ENCODE measurements at regions not wholly inside any gene's neighbourhood (a gene's known extent, or its start where the extent isn't known, plus 50 kb on each side); places are given as distances from the start of the nearest gene placed in this dataset.
A peak's percentile ranks its signal among the peaks of the same experiment; 100 is the strongest.

DNA sequence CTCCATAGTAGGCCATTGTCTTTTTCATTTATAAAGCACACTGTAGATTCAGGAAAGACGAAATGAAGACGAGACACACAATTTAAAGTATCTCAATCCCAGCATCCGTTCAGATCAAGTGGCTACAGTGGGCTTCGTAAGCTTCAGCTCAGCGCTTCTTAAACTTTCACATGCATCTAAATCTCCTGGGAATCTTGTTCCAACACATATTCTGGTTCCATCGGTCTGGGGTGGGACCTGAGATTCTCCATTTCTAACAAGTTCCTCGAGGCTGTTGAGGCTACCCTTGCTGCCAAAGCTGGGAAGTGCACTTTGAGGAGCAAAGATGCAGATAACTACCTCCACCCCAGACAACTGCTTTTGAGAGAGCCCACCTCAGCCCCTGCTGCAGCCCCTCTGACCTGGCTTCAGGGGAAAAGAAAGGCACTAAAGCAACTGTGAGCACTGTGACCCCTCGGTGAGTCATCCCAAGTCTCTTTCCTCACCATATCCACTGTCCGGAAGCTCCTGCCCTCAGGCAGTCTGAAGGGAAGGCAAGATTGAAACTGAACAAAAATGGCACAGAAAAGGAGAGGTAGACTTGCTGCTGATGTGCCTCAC is 201.1 kb upstream of the FBXO11 start:
- DNase-seq (ENCODE audit: low spot score), result peak; percentile 60

DNA sequence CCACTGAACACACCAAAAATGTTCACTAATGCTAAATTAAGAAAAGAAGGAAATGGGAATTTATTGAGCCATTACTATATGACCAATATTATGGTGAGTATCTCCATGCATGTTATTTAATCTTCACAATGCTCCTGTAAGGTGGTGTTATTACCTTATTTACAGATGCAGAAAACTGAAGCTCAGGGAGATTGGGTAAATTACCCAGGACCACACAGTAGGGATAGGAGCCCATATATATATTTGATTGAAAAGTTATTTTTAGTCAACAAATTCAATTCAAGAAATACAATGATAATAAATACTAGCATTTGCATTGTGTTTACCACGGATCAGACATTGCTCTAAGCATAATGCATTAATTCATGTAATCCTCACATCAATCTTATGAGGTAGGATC is 202.2 kb upstream of the FBXO11 start:
- DNase-seq (ENCODE audit: low spot score), result no peak

DNA sequence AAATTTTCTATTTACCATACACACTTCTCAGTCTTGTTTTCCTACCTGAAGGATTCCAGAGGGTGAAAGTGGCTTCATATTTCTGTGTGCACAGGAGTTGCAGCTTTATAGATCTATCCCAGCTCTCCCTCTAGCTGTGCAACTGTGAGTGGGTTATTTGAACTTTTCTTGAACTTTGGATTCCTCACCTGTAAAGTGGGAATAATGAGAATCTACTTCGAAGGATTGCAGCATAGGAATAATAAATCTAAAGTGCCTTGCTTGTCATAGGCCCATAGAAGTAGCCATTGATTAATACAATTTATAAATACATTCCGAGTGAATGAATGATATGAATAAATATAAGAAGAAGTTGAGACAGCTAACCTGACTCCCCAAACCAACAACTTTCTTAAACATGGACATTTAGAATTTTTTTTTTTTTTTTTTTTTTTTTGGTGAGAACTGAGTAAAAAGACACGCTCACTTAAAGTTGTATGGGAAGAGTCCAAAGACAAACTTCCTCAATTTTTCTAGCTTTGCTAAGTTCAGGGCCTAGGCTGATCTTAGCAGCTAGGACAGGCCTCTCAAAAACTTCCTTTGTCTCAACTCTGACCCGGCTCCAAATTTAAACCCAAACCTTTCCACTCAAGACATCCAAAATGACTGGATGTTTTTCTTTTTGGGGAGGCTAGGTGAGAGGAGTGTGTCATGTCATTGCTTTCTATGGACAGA is 203.3 kb upstream of the FBXO11 start:
- DNase-seq (ENCODE audit: low spot score), result no peak

DNA sequence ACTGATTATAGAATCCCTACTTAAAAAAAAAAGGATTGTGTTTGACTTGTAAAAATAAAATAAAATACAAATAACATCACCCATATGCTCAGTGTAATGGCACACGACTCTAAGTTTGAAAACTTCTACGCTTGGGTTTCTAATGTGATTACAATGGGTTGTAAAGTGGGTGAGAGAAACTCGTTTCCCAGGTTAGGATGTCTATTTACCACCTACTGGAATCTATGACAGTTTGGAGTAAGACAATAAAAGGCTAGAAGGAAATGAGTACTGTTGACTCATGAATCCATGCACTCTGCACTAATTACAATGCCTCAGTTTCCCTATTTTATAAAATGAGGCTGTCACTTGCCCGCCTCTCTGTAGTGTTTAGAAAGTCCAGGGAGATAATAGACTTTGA is 204.0 kb upstream of the FOXN2 start:
- DNase-seq (ENCODE audit: low spot score), result no peak

DNA sequence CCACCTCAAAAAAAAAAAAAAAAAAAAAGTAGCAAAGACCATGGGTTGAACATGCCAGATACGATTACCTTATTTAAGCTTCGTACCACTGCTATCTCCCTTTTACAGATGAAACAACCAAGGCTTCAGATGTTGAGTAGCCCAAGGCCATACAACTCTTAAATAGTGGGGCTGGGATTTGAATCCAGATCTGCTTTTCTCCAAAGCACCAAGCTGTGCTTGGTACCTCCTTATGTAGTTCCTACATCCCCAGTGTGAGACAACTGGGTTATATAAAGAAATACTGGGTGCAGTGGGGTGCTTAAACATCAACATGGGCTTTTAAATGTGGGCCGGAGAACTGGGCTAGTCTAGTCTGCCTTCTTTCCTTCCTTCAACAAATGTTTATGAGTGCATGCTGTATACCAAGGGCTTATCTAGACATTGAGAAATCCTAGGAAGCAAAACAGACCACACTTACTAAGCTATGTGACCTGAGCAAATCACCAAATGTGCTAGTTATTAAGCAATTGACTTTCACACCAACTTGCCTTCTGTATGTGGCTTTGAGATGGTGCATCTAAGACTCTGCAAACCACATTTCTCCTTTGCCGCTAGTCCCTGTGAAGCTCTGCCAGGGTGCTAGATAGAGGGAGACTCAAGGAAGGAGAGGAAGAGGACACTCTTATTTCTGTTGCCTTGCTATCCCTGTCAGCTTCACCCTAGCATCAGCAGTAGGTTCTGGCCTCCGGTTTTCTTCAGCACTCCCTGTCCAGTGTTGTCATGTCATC is 201.4 kb upstream of the FOXN2 start:
- no peak for DNase-seq (ENCODE audit: low spot score)

DNA sequence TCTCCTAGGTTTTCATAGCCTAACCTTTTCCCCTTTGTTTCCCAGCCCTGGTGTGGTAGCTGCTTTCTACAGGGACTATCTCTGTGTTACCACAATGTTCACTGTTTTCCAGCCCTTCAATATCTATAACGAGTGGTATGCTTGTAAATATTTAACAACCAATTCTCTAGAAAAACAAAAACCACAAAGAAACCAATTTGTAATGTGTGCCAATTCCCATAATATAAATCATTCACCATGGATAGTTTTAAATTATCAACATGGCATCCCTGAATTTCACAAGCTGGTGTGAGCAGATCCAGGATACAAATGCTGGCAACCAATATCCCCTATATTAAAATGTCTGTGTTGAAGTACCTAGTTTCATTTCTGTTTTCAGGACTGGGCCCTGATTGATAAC is 200.7 kb upstream of the FOXN2 start:
- no peak for DNase-seq (ENCODE audit: low spot score)

DNA sequence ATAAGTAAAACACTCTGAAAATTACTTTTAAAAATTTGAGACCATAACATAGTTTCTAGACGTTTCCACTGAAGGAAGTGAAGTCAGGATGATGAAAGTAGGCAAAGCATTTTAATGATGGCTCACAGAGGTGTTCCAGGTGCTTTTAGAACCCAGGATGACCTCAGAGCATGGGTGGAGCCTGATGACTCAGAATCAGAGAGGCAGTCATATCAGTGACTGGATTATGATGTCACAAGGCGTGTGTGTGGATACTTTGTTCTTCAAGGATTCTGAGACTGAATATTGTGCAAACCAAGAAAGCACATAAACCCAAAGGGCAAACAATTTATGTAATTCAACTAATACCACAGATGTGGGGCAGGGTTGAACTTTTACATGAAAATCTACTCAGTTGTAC is 200.2 kb upstream of the FOXN2 start:
- DNase-seq (ENCODE audit: low spot score), result no peak

DNA sequence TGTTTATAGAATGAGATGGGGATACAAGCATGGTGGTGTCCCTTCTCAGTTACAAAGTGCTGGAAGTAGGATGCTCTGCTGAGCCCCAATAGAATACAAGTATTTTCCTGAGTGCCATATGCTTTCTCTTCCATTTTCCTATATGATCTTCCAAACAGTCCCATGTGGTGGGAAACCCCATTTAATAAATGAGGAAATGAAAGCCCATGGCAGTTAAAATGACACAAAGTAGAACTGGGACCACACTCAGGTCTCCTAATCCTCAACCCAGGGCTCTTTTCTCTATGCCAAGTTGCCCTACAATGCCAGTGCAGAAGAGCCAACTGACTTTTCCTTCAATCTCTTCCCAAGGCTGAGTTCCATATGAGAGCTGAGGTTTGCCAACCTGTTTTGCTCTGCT is 198.0 kb upstream of the FOXN2 start:
- no peak for DNase-seq (ENCODE audit: low spot score)

DNA sequence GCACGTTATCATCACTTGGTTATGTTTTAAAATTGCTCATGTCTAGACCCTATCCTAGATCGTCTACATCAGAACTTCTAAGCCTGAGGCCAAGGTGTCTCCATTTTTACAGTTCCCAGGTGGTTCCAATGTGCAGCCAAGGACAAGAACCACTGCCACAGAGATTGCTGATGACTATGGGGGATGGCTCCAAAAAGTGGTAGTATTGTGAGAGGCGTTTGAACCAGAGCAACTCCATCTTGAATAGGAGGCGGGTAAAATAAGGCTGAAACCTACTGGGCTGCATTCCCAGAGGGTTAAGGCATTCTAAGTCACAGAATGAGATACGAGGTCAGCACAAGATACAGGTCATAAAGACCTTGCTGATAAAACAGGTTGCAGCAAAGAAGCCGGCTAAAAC is 195.6 kb upstream of the FOXN2 start:
- DNase-seq (ENCODE audit: low spot score), result no peak

DNA sequence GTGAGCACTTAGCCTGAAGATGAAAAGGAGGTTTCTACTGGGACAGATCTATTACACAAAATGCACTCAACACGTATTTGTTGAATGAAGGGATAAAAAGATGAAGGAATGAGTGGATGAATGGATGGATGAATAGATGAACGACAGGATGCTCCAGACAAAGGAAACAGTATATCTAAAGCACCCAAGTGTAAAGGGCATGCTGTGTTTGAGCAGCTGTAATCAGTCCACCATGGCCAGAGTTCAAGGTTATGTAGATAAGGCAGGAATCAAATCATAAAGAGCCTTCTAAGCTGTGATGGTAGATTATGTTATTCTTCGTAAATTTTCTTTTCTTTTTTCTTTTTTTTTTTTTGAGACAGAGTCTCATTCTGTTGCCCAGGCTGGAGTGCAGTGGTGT is 194.4 kb upstream of the FOXN2 start:
- DNase-seq (ENCODE audit: low spot score), result no peak

DNA sequence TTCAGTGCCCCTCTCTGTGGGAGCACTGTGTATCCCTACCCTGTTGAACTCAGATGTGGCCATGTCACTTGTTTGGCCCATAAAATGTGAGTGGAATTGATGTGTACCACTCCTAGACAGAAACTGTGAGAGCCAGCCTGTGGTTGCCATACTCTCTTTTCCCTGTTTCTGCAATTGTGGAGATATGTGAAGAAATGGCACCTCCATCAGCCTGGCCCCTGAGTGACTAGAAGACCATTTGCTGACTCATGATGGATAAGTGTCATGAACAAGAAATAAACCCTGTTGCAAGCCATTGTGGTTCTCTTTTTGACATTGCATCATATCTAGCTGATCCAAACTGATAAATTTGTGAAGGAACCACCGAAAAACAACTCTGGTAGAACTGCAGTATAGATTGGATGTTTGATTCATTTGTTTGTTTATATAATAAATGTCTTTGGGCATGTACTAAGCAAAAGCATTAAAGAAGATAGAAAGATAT is 193.7 kb upstream of the FOXN2 start:
- DNase-seq (ENCODE audit: low spot score), result no peak

DNA sequence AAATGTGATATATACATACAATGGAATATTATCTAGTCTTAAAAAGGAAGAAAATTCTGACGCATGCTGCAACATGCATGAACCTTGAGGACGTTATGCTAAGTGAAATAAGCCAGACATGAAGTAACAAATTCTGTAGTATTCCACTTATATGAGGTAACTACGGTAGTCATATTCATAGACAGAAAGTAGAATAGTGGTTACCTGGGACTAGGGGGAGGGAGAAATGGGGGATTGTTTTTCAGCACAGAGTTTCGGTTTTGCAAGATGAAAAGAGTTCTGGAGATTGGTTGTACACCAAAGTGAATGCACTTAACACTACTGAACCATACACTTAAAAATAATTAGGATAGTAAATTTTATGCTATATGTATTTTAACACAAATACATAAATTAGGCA is 192.3 kb upstream of the FOXN2 start:
- DNase-seq (ENCODE audit: low spot score), result no peak

DNA sequence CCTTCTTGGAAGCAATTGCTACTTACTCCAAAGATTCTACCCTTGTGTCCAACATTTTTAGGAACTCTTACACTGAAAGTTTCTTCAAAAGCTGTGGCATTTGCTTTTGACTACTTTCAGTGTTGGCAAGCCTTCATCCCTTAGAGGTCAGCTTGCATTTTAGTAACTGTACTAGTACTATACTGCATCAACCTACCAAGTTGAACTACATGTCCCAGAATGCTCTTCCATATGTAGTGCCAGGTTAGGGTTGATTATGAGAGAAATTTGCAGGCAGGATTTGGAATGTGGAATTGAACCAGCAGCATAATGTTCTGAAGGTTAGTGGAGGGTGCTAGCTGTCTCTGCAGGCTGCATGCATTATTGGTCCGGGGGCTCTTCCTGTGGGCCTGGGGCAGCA is 189.9 kb upstream of the FOXN2 start:
- no peak for DNase-seq (ENCODE audit: low spot score)

DNA sequence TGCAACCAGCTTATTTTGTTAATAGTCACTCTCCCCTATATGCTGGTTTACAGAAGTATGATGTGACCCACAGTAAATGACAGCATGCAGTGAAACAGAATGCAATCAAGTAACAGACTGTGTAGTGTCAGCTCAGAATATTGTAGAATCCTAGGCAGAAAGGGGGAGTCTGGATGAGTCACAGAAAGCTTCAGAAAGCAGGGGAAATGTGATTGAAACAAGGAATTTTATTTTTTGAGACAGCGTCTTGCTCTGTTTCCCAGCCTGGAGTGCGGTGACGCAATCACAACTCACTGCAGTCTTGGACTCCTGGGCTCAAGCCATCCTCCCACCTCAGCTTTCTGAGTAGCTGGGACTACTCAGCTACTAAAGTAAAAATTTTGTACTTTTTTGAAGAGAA is 188.3 kb upstream of the FOXN2 start:
- peak; percentile 36 for DNase-seq (ENCODE audit: low spot score)

DNA sequence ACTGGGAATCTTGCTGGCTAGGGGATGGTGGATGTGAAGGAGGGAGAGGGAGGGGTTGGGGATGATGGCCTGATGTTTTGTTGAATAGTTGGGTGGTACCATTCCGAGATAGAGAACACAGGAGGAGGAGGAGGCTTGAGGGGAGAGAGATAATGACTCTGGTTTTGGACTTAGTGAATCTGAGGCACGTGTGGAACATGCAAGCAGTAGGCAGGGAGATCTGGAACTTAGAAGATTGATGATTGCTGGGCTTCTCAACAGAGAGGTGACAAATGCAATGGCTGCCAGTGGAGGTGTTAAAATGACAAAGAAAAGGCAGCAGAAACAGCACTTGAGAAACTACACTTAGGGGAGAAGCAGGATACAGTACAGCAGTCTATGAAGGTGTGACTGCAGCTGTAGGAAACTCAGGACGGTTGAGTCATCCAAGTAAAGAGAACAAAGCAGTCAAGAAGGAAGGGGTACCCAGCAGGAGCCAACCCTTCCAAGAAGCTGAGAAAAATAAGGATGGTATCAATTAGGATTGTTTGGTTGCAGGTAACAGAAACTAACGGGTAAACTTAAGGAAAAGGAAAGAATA is 186.8 kb upstream of the FOXN2 start:
- no peak for DNase-seq (ENCODE audit: low spot score)

DNA sequence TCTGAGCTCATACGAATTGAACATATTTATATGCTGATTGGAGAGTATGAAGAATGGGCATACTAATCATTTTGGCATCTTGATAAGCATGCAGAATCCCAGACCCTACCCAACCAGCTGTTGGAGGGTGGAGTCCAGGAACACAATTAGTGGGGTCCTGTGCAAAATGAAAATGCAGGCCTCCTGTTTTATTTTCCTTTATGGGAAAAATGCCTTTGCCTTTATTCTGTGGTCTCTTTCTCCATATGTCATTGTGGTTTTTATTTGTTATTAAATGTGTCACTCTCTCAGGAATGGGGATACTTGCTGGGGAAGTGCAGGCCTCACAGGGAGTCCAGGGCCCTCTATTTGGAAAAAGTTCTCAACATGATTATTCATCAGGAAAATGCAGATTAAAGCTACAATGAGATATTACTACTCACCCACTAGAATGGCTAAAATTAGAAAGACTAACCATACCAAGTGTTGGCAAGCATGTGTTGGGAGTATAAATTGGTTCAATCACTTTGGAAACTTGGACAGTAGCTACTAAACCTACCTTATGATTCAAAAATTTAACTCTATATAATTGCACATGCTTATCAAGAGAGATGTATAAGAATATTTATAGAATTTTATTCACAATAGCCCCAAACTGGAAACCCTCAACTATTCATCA is 185.1 kb upstream of the FOXN2 start:
- no peak for DNase-seq (ENCODE audit: low spot score)

DNA sequence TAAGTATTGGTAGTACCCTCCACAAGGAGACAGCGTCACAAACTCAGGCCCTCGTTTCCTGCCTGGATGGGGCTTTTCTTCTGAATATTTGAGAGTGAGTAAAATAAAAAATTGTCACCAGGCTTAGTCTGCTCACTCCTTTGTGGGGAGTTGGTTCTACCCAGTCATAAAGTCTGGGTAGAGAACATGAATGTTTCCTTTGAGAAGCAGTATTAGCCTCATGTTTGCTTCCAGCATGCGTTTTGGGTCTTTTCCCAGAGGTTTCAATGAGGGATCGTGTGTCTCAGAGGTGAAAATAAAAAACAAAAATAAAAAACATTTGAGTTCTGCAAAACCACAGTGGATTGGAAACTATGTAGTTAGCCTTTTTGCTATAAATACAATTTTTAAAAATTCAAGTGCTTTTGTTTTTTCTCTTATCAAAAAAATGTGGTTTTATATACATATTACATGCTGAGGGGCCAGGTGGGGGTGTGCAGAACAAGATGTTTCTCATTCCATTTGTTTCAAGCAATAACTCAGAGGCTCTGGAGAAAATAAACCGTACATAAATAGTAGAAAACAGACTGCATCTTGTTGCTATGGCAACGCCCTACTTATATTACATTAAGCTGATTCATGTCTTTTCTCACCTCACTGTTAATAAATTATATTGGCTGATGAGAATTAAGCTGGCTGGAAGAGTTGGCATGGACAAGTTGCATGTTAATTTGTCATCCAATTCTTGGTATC is 182.8 kb upstream of the FOXN2 start:
- DNase-seq (ENCODE audit: low spot score), result no peak

DNA sequence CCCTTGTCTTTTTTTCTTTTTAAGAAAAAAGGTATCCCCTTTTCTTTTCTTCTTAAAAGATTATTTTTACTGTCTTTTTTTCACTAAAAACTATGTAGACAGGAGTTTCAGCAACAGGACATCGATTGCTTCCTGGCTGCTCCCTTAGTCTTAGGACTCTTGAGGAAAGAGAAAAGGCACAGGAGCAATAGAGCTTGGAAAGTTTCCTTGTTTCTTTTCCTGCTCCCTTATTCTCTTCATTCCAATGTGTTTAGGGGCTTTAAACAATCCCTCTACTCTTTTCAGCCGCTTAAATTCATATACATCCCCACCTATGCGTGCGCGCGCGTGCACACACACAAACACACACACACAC is 182.2 kb upstream of the FOXN2 start:
- DNase-seq (ENCODE audit: low spot score), result no peak

DNA sequence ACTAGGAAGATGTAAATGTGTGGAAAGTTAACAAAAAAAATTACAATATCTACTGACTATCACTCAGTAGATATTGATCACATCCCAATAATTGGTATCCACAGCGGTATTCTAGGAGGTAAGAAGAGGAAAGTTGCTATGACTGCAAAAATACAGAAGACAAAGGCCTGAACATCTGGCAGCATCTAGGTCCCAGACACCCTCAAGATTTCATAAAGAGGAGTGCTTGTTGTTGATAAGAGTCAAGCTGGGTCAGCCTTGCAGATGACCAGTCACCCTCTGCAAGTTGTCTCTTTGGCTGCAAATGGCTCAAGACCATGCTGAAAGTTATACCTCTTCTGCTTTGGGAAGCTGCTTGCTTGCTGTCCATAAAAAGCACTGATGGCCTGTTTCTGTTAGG is 179.8 kb upstream of the FOXN2 start:
- no peak for DNase-seq (ENCODE audit: low spot score)

DNA sequence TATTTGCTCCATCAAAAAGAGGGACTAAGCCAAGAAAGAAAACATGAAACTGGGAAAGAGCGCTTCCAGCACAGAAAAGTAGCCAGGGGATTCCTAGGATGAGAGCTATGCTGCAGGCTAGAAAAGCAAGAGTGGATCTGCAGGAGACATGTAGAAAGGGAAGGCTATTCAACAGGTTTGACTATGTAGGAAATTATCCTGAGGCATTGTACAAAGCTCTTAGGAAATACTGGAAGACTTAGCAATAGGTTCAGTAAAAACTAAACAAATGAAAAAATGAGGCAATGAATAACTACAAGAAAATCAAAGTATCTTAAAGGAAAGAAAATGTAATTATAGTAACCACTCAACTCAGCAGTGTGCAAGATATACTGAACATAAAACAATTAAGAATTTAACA is 178.7 kb upstream of the FOXN2 start:
- no peak for DNase-seq (ENCODE audit: low spot score)

DNA sequence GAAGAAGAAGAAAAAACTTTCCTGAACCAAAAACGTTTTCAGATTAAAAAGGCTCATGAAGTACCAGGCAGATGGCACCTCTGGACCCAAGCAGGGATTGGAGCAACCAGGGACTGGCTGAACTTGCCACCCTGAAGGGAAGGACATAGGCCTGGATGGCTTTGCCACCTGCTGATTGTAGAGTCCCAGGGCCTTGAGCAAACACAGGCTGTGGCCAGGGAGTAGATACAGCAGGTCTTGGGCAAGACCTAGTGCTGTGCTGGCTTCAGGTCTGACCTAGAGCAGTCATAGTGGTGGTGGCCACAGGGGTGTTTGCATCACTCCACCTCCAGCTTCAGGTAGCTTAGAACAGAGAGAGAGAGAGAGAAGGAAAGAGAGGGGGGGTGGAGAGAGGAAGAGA is 176.7 kb upstream of the FOXN2 start:
- DNase-seq (ENCODE audit: low spot score), result no peak

DNA sequence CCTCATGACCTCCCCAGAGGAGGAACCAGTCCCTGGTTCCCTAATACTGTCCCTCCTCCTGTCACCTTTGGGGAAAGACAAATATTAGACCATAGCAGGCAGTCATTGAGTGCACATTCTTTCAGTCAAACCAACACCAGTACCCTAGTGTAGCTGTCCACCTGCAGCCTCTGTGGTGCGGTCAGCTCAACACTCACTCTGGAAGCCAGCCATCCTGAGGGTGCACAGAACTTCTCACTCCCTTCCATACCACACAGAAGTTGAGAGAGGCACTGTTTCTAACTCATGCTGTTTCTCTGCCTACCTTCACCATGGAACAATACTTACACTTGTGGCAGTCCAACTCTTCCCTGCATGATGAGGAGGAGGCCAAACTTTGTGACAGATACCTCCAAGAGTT is 175.6 kb upstream of the FOXN2 start:
- DNase-seq (ENCODE audit: low spot score), result no peak
